Thyroid gland (tissue), 4 donors: ENCODE measurements at regions not wholly inside any gene's neighbourhood (a gene's known extent, or its start where the extent isn't known, plus 50 kb on each side); places are given as distances from the start of the nearest gene placed in this dataset.
A peak's percentile ranks its signal among the peaks of the same experiment; 100 is the strongest.

Experiments
- DNase-seq, 2 donors: peaks; one replicate each; pipeline ENCODE4 v3.0.0-alpha.2; 2019
- H3K27ac ChIP-seq, 3 donors: fragments of 200-600 bp; sonication (generic); 1 replicate in 2 of 3; 2 replicates in 1 of 3; pipeline ENCODE4 v1.5.1; 2016 to 2019; ENCODE audit warnings: mild to moderate bottlenecking in 1 of 3, moderate library complexity in 1 of 3
- H3K27me3 ChIP-seq: fragments of 200-600 bp; sonication (generic); one replicate; pipeline ENCODE4 v1.5.1; 2019
- H3K36me3 ChIP-seq, 2 donors: fragments of 200-600 bp; sonication (generic); one replicate each; pipeline ENCODE4 v1.5.1; 2016 to 2019
- H3K4me1 ChIP-seq, 2 donors: fragments of 200-600 bp; sonication (generic); one replicate each; pipeline ENCODE4 v1.5.1; 2017 to 2019
- H3K4me3 ChIP-seq, 3 donors: fragments of 200-600 bp; sonication (generic); replicated peaks in 1 of 3; 1 replicate in 2 of 3; 2 replicates in 1 of 3; pipeline ENCODE4 v1.5.1; 2016; ENCODE audit warnings: mild to moderate bottlenecking in 1 of 3
- H3K9me3 ChIP-seq: fragments of 200-600 bp; sonication (generic); one replicate; pipeline ENCODE4 v1.5.1; 2017
- CTCF ChIP-seq, 6 experiments: fragments of 200-600 bp in 3 of 6; fragments of 450-650 bp in 3 of 6; sonication (generic) in 3 of 6; IDR thresholded peaks; one replicate each; pipeline ENCODE4 v1.5.1; 2016 to 2019; ENCODE audit warnings: antibody characterized with exemption in 6 of 6, mild to moderate bottlenecking in 2 of 6, inconsistent platforms in 1 of 6, moderate library complexity in 1 of 6
- POLR2A ChIP-seq, 2 donors: fragments of 450-650 bp; IDR thresholded peaks; one replicate each; pipeline ENCODE4 v1.6.1; 2017; ENCODE audit warnings: antibody characterized with exemption in 2 of 2, mild to moderate bottlenecking in 2 of 2, moderate library complexity in 1 of 2
- WGBS, 2 donors: methylation state at CpG; one replicate each; pipeline ENCODE4 v1.1.5; 2017; 5-methylcytosine and 5-hydroxymethylcytosine counted together
- intact Hi-C: fragments of 100-400 bp; cut with DNase I; formaldehyde crosslinking; loops from one replicate; pipeline ENCODE4 v1.15.1; 2023

- Histone ChIP-seq H3K4me1 (peaks cover 0 to 7% of the 10 kb centered on the region in 2 donors), H3K9me3 (no peaks in the 10 kb centered on the region), H3K27ac (no peak overlapping the region), H3K4me3 (no peak overlapping the region), H3K36me3 (no peaks in the 10 kb centered on the region), H3K27me3 (no peaks in the 10 kb centered on the region)
- no peak for DNase-seq
- intact Hi-C loops: no loop called here
- TF ChIP-seq CTCF (IDR thresholded peaks at IDR 0.05): no peak
- TF ChIP-seq POLR2A (IDR thresholded peaks at IDR 0.05): no peak
- 92 to 93% methylated on average over 6 of the region's 6 CpGs for WGBS, 2 donors
These were observed 280.2 kb upstream of the STT3B start for GRCh38 chr3:31252216-31253185.

- TF ChIP-seq POLR2A (IDR thresholded peaks at IDR 0.05) (no peak), CTCF (IDR thresholded peaks at IDR 0.05) (no peak)
- DNase-seq: no peak
- no peaks in the 10 kb centered on the region for H3K9me3 ChIP-seq
- H3K36me3 ChIP-seq: no peaks in the 10 kb centered on the region
- WGBS, 2 donors: 92 to 99% methylated on average over 4 of the region's 4 CpGs
- no peaks in the 10 kb centered on the region for H3K4me1 ChIP-seq
- intact Hi-C loops: no loop called here
- H3K4me3 ChIP-seq: no peak overlapping the region
- no peak overlapping the region for H3K27ac ChIP-seq
- no peaks in the 10 kb centered on the region for H3K27me3 ChIP-seq
These were observed 278.9 kb upstream of the STT3B start for GRCh38 chr3:31253782-31254181.

- Histone ChIP-seq H3K4me1 (no peaks in the 10 kb centered on the region), H3K9me3 (no peaks in the 10 kb centered on the region), H3K27me3 (no peaks in the 10 kb centered on the region), H3K27ac (no peak overlapping the region), H3K4me3 (no peak overlapping the region), H3K36me3 (no peaks in the 10 kb centered on the region)
- DNase-seq: peak; percentile 51 to 58
- intact Hi-C loops: no loop called here
- WGBS, 2 donors: 58 to 67% methylated on average over 3 of the region's 3 CpGs
- TF ChIP-seq CTCF (IDR thresholded peaks at IDR 0.05): no peak
- TF ChIP-seq POLR2A (IDR thresholded peaks at IDR 0.05): no peak
These were observed 278.2 kb upstream of the STT3B start for GRCh38 chr3:31254483-31254882.

- no peaks in the 10 kb centered on the region for H3K36me3 ChIP-seq
- H3K27me3 ChIP-seq: no peaks in the 10 kb centered on the region
- 77% methylated on average over 2 of the region's 2 CpGs for WGBS, 2 donors
These were observed 277.6 kb upstream of the STT3B start for GRCh38 chr3:31255007-31255581.

More at GRCh38 chr3:31255007-31255581, 277.6 kb upstream of the STT3B start:
- TF ChIP-seq CTCF (IDR thresholded peaks at IDR 0.05): no peak
- no peak for TF ChIP-seq POLR2A (IDR thresholded peaks at IDR 0.05)
- Histone ChIP-seq H3K9me3 (no peaks in the 10 kb centered on the region), H3K4me3 (no peak overlapping the region), H3K4me1 (no peaks in the 10 kb centered on the region), H3K27ac (no peak overlapping the region)
- intact Hi-C loops: no loop called here
- DNase-seq: no peak
